SK-N-SH treated with all-trans-retinoic acid at 6 μM for 48 hours (cell line): ENCODE measurements at regions not wholly inside any gene's neighbourhood (a gene's known extent, or its start where the extent isn't known, plus 50 kb on each side); places are given as distances from the start of the nearest gene placed in this dataset.

Experiments used
- ARNTL ChIP-seq: fragments of 450-650 bp; formaldehyde crosslinking; IDR thresholded peaks from 2 replicates; pipeline ENCODE4 v1.5.0; 2020; ENCODE audit warnings: low read depth, mild to moderate bottlenecking, moderate library complexity, borderline replicate concordance
- SNAI2 ChIP-seq: fragments of 250-450 bp; sonication (Bioruptor Pico); IDR thresholded peaks from 2 replicates; pipeline ENCODE4 v1.5.0; 2020; ENCODE audit warnings: mild to moderate bottlenecking, moderate library complexity

DNA sequence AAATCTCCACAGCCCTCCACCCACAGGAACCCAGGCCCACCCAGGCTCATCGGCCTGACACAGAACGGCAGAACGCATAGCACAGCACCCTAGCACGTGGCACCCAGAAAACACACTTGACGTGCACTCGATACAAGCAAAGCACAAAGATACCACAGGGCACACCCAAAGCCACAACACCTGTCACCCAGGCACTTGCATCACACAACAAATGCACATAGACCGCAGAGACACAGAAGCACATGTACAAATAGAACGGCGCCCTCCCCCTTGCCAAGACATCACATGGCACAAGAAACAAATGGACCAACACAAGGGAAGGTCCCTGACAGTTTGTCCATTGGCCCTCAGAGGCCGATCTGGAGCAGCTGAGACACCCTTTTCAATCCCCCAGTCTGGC, 147.7 kb upstream of the WSCD1 start:
- TF ChIP-seq SNAI2 (CRISPR knock-in tag) (no peak), ARNTL (no peak)
